ENCODE measurements at regions not wholly inside any gene's neighbourhood (a gene's known extent, or its start where the extent isn't known, plus 50 kb on each side); places are given as distances from the start of the nearest gene placed in this dataset.

DNA sequence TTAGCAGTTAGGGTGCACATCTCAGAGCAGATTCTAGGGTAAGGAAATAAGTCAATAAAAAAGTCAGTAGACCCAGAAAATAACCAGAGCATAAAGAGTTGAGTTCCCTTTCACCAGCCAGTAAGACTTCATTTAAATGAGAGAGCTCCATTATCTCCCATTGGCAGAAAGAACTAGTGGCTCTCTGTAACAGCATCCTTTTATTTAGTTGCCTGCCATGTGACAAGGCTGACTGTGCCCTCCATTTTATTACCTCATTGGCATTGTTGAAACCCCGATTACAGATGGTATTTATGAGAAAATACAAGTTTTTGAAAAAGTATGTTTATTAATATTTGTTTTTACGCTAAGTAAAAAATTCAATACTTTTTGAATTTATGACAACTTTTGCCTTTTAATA lies 859.5 kb upstream of the NDST4 start:
- Histone ChIP-seq H3K27me3 (ENCODE audit: insufficient read depth, low read length, poor library complexity, severe bottlenecking) (no peaks in the 10 kb centered on the region), H3K9me3 (ENCODE audit: insufficient read depth, low read depth, low read length) (no peaks in the 10 kb centered on the region), H3K4me3 (ENCODE audit: low read length, poor library complexity, severe bottlenecking) (no peak overlapping the region), H3K4me1 (ENCODE audit: insufficient read depth, low read length, poor library complexity, severe bottlenecking) (no peaks in the 10 kb centered on the region), H2AFZ (ENCODE audit: low read length) (no peak overlapping the region), H3K9ac (ENCODE audit: low read depth, low read length, poor library complexity, severe bottlenecking) (no peak overlapping the region), H4K20me1 (ENCODE audit: insufficient read depth, low read length, poor library complexity, severe bottlenecking) (no peaks in the 10 kb centered on the region), H3K4me2 (ENCODE audit: low read depth, low read length, poor library complexity, severe bottlenecking) (no peak overlapping the region), H3K9me2 (replicated peaks; ENCODE audit: low read depth, low read length) (no peaks in the 10 kb centered on the region), H3F3A (ENCODE audit: low read depth) (no peaks in the 10 kb centered on the region), H3K79me2 (ENCODE audit: insufficient read depth, low read length) (no peaks in the 10 kb centered on the region), H3K36me3 (ENCODE audit: insufficient read depth, low read length) (no peaks in the 10 kb centered on the region)
- no peak for TF ChIP-seq EZH2phosphoT487 (IDR thresholded peaks at IDR 0.05; ENCODE audit: borderline replicate concordance)
- TF ChIP-seq, protein P1, sequence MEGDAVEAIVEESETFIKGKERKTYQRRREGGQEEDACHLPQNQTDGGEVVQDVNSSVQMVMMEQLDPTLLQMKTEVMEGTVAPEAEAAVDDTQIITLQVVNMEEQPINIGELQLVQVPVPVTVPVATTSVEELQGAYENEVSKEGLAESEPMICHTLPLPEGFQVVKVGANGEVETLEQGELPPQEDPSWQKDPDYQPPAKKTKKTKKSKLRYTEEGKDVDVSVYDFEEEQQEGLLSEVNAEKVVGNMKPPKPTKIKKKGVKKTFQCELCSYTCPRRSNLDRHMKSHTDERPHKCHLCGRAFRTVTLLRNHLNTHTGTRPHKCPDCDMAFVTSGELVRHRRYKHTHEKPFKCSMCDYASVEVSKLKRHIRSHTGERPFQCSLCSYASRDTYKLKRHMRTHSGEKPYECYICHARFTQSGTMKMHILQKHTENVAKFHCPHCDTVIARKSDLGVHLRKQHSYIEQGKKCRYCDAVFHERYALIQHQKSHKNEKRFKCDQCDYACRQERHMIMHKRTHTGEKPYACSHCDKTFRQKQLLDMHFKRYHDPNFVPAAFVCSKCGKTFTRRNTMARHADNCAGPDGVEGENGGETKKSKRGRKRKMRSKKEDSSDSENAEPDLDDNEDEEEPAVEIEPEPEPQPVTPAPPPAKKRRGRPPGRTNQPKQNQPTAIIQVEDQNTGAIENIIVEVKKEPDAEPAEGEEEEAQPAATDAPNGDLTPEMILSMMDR (conservative IDR thresholded peaks at IDR 0.05; ENCODE audit: low read length), result no peak

DNA sequence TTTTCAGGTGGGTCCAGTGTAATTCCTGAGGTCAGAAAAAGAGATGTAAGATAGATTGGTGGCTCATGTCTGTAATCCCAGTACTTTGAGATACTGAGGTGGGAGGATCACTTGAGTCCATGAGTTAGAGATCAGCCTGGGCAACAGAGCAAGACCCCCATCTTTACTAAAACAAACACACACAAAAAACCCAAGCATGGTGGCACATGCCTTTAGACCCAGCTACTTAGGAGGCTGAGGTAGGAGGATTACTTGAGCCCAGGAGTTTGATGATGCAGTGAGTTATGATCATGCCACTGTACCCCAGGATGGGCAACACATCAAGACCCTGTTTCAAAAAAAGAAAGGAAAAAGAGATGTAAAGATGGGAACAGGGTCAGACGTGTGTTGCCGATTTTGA lies 857.4 kb upstream of the NDST4 start:
- Histone ChIP-seq H3K4me2 (ENCODE audit: low read depth, low read length, poor library complexity, severe bottlenecking) (no peak overlapping the region), H3K4me3 (ENCODE audit: low read length, poor library complexity, severe bottlenecking) (no peak overlapping the region), H3K9me2 (replicated peaks; ENCODE audit: low read depth, low read length) (no peaks in the 10 kb centered on the region), H3K79me2 (ENCODE audit: insufficient read depth, low read length) (no peaks in the 10 kb centered on the region), H3K9me3 (ENCODE audit: insufficient read depth, low read depth, low read length) (no peaks in the 10 kb centered on the region), H2AFZ (ENCODE audit: low read length) (no peak overlapping the region), H3K9ac (ENCODE audit: low read depth, low read length, poor library complexity, severe bottlenecking) (no peak overlapping the region), H3F3A (ENCODE audit: low read depth) (no peaks in the 10 kb centered on the region), H3K36me3 (ENCODE audit: insufficient read depth, low read length) (no peaks in the 10 kb centered on the region), H3K4me1 (ENCODE audit: insufficient read depth, low read length, poor library complexity, severe bottlenecking) (no peaks in the 10 kb centered on the region), H3K27me3 (ENCODE audit: insufficient read depth, low read length, poor library complexity, severe bottlenecking) (no peaks in the 10 kb centered on the region), H4K20me1 (ENCODE audit: insufficient read depth, low read length, poor library complexity, severe bottlenecking) (no peaks in the 10 kb centered on the region)
- TF ChIP-seq, protein P1 (conservative IDR thresholded peaks at IDR 0.05; ENCODE audit: low read length), result no peak
- TF ChIP-seq EZH2phosphoT487 (IDR thresholded peaks at IDR 0.05; ENCODE audit: borderline replicate concordance), result no peak

DNA sequence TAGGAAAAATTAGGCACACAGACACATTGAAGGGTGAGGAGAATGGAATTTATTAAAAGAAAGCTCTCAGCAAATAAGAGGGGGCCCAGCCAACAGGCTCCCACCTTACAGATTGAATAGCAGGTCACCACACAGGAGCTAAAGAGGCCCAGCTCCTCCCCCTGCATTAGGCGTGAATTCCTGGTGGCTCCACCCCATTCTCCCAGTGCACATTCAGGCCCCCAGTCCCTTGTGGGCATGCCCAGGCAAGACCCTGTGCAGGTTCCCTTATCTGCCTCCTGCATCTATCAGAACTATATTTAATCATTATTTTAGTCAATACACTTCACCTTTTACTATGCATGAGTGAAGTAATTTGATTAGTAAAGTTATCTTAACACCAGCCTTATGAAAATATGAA lies 856.3 kb upstream of the NDST4 start:
- Histone ChIP-seq H4K20me1 (ENCODE audit: insufficient read depth, low read length, poor library complexity, severe bottlenecking) (no peaks in the 10 kb centered on the region), H3K9ac (ENCODE audit: low read depth, low read length, poor library complexity, severe bottlenecking) (no peak overlapping the region), H3K4me2 (ENCODE audit: low read depth, low read length, poor library complexity, severe bottlenecking) (no peak overlapping the region), H3K79me2 (ENCODE audit: insufficient read depth, low read length) (no peaks in the 10 kb centered on the region), H3K36me3 (ENCODE audit: insufficient read depth, low read length) (no peaks in the 10 kb centered on the region), H3F3A (ENCODE audit: low read depth) (no peaks in the 10 kb centered on the region), H3K4me3 (ENCODE audit: low read length, poor library complexity, severe bottlenecking) (no peak overlapping the region), H2AFZ (ENCODE audit: low read length) (no peak overlapping the region), H3K4me1 (ENCODE audit: insufficient read depth, low read length, poor library complexity, severe bottlenecking) (no peaks in the 10 kb centered on the region), H3K27me3 (ENCODE audit: insufficient read depth, low read length, poor library complexity, severe bottlenecking) (no peaks in the 10 kb centered on the region), H3K9me2 (replicated peaks; ENCODE audit: low read depth, low read length) (no peaks in the 10 kb centered on the region), H3K9me3 (ENCODE audit: insufficient read depth, low read depth, low read length) (no peaks in the 10 kb centered on the region)
- TF ChIP-seq, protein P1 (conservative IDR thresholded peaks at IDR 0.05; ENCODE audit: low read length), result no peak
- TF ChIP-seq EZH2phosphoT487 (IDR thresholded peaks at IDR 0.05; ENCODE audit: borderline replicate concordance), result no peak
